C4-2B (cell line): ENCODE measurements at regions not wholly inside any gene's neighbourhood (a gene's known extent, or its start where the extent isn't known, plus 50 kb on each side); places are given as distances from the start of the nearest gene placed in this dataset.

ENCODE experiments used
- CTCF ChIP-seq: fragments of 450-650 bp; conservative IDR thresholded peaks from 2 replicates; pipeline ENCODE4 v1.5.1; 2017; ENCODE audit warnings: mild to moderate bottlenecking
- ZFX ChIP-seq: fragments of 450-650 bp; IDR thresholded peaks from 2 replicates; pipeline ENCODE4 v1.6.1; 2017

GRCh38 chr2:236719192-236719635, 149.6 kb downstream of the ACKR3 start:
- TF ChIP-seq CTCF = no peak
- no peak for TF ChIP-seq ZFX
